NT2/D1 (cell line): ENCODE measurements at regions not wholly inside any gene's neighbourhood (a gene's known extent, or its start where the extent isn't known, plus 50 kb on each side); places are given as distances from the start of the nearest gene placed in this dataset.

Experiments used
- SUZ12 ChIP-seq: IDR thresholded peaks from 2 replicates; pipeline ENCODE4 v1.6.1; 2011; ENCODE audit not compliant: insufficient read length, insufficient read depth; ENCODE audit errors: extremely low read depth
- YY1 ChIP-seq: IDR thresholded peaks from 2 replicates; pipeline ENCODE4 v1.6.1; 2011; ENCODE audit not compliant: insufficient read length, insufficient read depth

GRCh38 chr19:46935066-46935663 is 74.4 kb downstream of the ARHGAP35 start:
- TF ChIP-seq SUZ12: no peak
- TF ChIP-seq YY1: no peak
